T-helper 2 cell treated with Interferon-gamma antibody and Interleukin-4, amounts not matched to agents 5 μg/mL and 100 μg/mL, for 36 hours (primary cell): ENCODE measurements at regions not wholly inside any gene's neighbourhood (a gene's known extent, or its start where the extent isn't known, plus 50 kb on each side); places are given as distances from the start of the nearest gene placed in this dataset.

Experiments
- DNase-seq: peaks from one replicate; pipeline ENCODE4 v3.0.0; 2021; ENCODE audit warnings: low spot score
- H3K27ac Mint-ChIP-seq: one replicate; pipeline ENCODE4 v1.8.0; 2021; ENCODE audit warnings: mild to moderate bottlenecking, mixed read lengths
- H3K27me3 Mint-ChIP-seq: one replicate; pipeline ENCODE4 v1.8.0; 2021; ENCODE audit warnings: low read depth, mixed read lengths
- H3K36me3 Mint-ChIP-seq: one replicate; pipeline ENCODE4 v1.8.0; 2021; ENCODE audit warnings: low read depth, mixed read lengths
- H3K4me1 Mint-ChIP-seq: one replicate; pipeline ENCODE4 v1.8.0; 2021; ENCODE audit warnings: low read depth, mixed read lengths
- H3K4me3 Mint-ChIP-seq: one replicate; pipeline ENCODE4 v1.8.0; 2022; ENCODE audit warnings: mild to moderate bottlenecking, moderate library complexity, mixed read lengths
- H3K9me3 Mint-ChIP-seq: one replicate; pipeline ENCODE4 v1.8.0; 2021; ENCODE audit warnings: mixed read lengths

DNA sequence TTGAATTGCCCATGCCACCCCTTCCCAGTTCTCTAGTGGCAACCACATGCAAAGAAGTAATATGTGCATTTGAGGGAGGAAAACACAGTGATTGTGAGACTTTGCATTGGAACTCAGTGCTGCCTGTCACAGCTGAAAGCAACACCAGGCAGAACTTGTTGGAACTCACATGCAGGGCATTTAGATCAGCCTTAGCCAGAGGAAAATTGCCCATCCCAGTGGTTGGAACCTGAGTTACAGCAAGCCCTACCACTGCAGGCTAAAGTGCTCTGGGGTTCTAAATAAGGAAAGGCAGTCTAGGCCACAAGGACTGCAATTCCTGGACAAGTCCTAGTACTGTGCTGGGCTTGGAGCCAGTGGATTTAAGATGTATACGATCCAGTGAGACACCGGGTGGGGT lies 245.3 kb upstream of the UFL1 start:
- Mint-ChIP-seq H3K4me1 (no peaks in the 10 kb centered on the region), H3K9me3 (peaks cover 8% of the 10 kb centered on the region), H3K36me3 (no peaks in the 10 kb centered on the region), H3K27me3 (no peaks in the 10 kb centered on the region), H3K4me3 (no peak overlapping the region), H3K27ac (no peak overlapping the region)
- DNase-seq: no peak

DNA sequence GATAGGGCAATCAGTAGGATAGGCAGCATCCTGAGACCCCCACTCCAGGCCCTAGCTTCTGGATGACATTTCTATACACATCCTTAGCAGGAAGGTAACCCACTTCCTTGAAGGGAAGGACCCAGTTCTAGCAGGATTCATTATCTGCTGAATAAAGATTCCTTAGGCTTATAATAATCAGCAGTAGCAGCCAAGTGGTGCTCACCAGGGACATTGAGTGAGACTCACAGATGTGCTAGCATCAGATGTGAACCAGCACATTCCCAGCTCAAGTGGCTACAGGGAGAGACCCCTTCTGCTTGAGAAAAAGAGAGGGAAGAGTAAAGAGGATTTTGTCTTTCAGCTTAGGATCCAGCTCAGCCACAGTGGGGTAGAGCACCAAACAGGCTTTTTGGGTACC lies 244.8 kb upstream of the UFL1 start:
- no peaks in the 10 kb centered on the region for H3K36me3 Mint-ChIP-seq
- H3K4me1 Mint-ChIP-seq: no peaks in the 10 kb centered on the region
- H3K27ac Mint-ChIP-seq: no peak overlapping the region
- H3K4me3 Mint-ChIP-seq: no peak overlapping the region
- H3K9me3 Mint-ChIP-seq: peaks cover 7% of the 10 kb centered on the region
- H3K27me3 Mint-ChIP-seq: no peaks in the 10 kb centered on the region
- no peak for DNase-seq

DNA sequence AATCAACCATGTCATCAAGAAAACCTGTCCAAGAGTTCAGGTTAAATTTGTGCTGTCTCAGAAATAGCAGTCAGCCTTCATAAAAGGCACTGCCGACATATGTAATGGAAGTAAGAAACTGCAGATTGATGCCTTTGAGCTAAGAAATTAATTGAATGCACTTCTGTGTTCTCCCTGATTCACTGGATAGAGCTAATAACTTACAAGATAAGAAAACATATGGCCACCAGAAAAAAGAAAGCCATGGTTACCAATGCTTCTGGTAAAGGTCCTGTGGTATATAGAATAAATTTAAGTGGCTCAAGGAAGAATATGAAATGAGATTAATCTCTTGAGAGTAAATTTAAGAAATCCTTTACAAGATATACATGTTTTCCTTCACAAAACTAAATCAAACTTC lies 242.5 kb upstream of the UFL1 start:
- Mint-ChIP-seq H3K36me3 (no peaks in the 10 kb centered on the region), H3K4me1 (no peaks in the 10 kb centered on the region), H3K4me3 (no peak overlapping the region), H3K27ac (no peak overlapping the region), H3K9me3 (no peaks in the 10 kb centered on the region), H3K27me3 (no peaks in the 10 kb centered on the region)
- no peak for DNase-seq

DNA sequence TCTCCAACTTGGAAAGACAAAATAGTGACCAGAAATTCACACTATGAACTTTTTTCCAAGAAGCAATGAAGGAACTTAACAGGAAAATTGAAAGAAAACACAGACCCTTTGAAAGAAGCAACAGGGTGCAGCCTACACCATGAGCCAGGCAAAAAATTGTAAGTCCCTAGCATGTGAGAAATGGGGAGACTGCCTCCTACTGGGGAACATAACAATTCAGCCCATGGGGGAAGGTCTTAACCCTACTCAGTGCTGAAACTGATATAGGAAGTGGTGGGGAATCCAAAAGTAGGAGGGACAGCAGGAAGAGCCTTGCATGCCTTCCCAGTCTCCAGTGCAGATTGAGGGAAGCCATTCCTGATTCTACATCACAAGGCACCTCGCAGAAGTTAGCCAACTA lies 235.1 kb upstream of the UFL1 start:
- no peaks in the 10 kb centered on the region for H3K27me3 Mint-ChIP-seq
- H3K27ac Mint-ChIP-seq: no peak overlapping the region
- H3K9me3 Mint-ChIP-seq: no peaks in the 10 kb centered on the region
- no peak for DNase-seq
- no peaks in the 10 kb centered on the region for H3K4me1 Mint-ChIP-seq
- no peaks in the 10 kb centered on the region for H3K36me3 Mint-ChIP-seq
- no peak overlapping the region for H3K4me3 Mint-ChIP-seq

DNA sequence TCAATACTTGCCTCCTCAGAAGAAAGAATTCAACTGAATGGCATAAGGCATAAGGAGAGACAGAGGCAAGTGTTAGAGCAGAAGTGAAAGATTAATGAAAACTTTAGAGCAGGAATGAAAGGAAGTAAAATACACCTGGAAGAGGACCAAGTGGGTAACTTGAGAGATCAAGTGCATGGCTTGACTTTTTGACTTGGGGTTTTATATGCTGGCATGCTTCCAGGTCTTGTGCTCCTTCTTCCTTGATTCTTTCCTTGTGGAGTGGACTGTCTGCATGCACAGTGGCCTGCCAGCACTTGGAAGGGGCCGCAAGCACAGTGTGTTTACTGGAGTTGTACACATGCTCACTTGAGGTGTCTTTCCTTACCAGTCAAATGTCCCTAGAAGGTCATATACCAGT lies 222.1 kb upstream of the UFL1 start:
- Mint-ChIP-seq H3K36me3 (no peaks in the 10 kb centered on the region), H3K27ac (no peak overlapping the region), H3K4me3 (no peak overlapping the region), H3K9me3 (no peaks in the 10 kb centered on the region), H3K27me3 (peaks cover 5% of the 10 kb centered on the region), H3K4me1 (no peaks in the 10 kb centered on the region)
- no peak for DNase-seq

DNA sequence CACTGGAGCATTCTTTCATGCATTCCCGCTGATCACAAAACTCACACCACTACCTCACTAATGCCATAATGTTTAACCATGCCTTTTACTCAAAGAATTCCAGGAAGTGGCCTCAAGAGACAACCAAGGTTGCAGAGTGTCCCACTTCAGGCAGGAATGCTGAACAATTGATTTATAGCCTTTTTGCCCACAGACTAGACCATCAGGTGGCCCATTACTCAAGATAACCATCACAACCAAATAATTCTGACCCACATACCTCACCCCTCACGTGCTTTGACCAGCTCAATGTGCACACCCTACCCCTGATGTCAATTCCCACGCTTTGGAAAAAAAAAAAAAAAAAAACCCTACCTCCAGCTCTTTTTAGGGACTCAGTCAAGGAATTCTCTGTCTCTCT lies 220.6 kb upstream of the UFL1 start:
- H3K36me3 Mint-ChIP-seq: no peaks in the 10 kb centered on the region

DNA sequence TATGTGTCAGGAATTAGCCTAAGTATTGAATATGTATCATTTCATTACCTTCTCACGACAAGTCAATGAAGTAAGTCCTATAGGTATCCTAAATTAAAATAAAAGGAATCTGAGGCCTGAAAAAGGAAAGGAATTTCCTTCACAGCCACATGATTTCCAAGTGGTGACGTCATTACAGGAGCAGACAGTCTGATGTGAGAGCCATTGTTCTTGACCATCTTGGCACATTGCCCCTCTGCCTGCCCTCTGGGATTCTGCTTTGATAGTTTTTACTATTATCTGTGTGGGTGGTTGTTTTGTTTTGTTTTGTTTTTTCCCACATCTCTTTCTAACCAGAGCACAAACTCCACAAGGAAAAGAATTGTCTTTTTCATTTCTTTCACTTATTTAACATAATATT lies 219.8 kb upstream of the UFL1 start:
- H3K9me3 Mint-ChIP-seq: no peaks in the 10 kb centered on the region
- peaks cover 2% of the 10 kb centered on the region for H3K4me1 Mint-ChIP-seq
- no peak overlapping the region for H3K4me3 Mint-ChIP-seq
- no peak overlapping the region for H3K27ac Mint-ChIP-seq
- peaks cover 5% of the 10 kb centered on the region for H3K27me3 Mint-ChIP-seq
- no peaks in the 10 kb centered on the region for H3K36me3 Mint-ChIP-seq
- no peak for DNase-seq

More for the DNA sequence above, 220.6 kb upstream of the UFL1 start:
- H3K9me3 Mint-ChIP-seq: no peaks in the 10 kb centered on the region
- peaks cover 5% of the 10 kb centered on the region for H3K27me3 Mint-ChIP-seq
- H3K27ac Mint-ChIP-seq: no peak overlapping the region
- peaks cover 2% of the 10 kb centered on the region for H3K4me1 Mint-ChIP-seq
- no peak overlapping the region for H3K4me3 Mint-ChIP-seq
- no peak for DNase-seq

DNA sequence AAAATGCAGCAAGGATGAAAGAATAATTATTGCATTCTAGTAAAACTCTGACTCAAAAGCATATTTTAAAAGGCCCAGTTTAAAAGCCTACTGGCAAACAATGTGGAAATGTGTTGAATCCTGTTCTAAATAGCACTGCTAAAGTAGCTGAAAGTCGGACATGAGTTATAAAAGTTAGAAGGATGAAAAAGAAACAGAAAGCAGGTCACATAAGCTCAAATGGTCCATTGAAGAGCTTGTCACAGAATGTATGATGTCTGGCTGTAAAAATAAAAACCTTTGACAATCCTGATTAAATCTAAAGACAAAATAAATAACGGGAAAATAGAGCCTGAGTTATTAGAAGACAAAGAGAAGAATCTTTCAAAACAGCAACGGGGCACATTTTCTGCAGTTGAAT lies 218.6 kb upstream of the UFL1 start:
- Mint-ChIP-seq H3K9me3 (no peaks in the 10 kb centered on the region), H3K27me3 (peaks cover 5% of the 10 kb centered on the region), H3K4me1 (peaks cover 2% of the 10 kb centered on the region), H3K36me3 (no peaks in the 10 kb centered on the region), H3K4me3 (no peak overlapping the region), H3K27ac (no peak overlapping the region)
- DNase-seq: no peak

DNA sequence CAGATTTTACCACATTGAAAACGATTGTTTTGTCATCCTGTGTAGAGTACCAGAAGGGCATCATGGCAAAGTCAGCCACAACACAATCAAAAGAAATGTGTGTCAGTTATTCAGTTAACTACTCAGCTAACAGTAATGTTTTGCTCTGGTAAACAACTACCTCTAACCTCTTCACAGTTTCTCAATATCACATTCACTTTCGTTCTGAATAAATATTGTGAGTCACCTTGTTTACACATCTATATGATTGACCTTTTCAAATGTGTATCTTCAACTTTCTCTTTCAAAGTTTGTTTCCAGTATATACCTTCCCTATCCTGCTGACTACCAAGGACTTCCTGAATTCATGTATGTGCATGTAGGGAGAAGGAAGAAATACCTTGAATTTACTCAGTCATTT lies 216.6 kb upstream of the UFL1 start:
- Mint-ChIP-seq H3K4me1 (peaks cover 2% of the 10 kb centered on the region), H3K9me3 (no peaks in the 10 kb centered on the region), H3K4me3 (no peak overlapping the region), H3K27me3 (peaks cover 5% of the 10 kb centered on the region), H3K27ac (no peak overlapping the region), H3K36me3 (no peaks in the 10 kb centered on the region)
- no peak for DNase-seq

DNA sequence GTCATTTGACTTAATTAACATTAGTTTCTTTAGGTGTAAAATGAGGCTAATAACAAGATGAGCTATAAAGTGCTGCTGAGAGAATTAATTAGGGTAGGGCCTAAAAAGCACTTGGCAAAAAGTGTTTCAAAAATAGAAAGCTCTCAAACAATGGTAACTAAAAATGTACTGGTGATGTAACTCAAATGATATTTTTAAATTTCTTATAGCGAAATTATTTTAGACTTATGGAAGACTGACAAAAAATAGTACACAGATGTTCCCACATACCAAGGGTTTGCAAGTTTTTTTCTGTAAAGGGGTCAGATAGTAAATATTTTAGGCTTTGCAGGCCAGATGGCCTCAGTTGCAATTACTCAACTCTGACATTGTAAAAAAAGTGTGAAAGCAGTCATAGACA lies 190.7 kb upstream of the UFL1 start:
- Mint-ChIP-seq H3K4me3 (no peak overlapping the region), H3K27ac (no peak overlapping the region), H3K36me3 (no peaks in the 10 kb centered on the region), H3K27me3 (no peaks in the 10 kb centered on the region), H3K4me1 (no peaks in the 10 kb centered on the region), H3K9me3 (no peaks in the 10 kb centered on the region)
- DNase-seq: no peak

DNA sequence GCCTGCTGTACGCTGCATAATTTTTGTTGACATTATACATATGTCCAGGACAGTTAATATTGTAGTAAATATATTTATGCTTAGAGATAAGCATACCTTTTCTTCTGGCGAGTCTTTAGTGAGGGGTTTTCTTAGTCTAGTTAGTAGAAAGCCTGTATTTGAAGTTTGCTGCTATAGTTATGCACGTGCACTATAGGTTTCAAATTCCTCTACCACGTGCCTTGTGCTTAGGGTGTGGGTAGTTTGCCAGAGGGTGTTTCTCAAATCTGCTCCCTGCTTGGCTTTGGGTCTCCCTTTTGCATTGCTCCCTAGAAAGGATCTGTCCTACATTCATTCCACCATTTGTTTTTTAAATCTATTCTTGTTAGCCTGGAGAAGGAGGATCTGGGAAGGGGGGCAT lies 181.4 kb upstream of the UFL1 start:
- Mint-ChIP-seq H3K4me1 (no peaks in the 10 kb centered on the region), H3K4me3 (no peak overlapping the region), H3K27ac (no peak overlapping the region), H3K9me3 (no peaks in the 10 kb centered on the region), H3K36me3 (no peaks in the 10 kb centered on the region), H3K27me3 (no peaks in the 10 kb centered on the region)
- no peak for DNase-seq

DNA sequence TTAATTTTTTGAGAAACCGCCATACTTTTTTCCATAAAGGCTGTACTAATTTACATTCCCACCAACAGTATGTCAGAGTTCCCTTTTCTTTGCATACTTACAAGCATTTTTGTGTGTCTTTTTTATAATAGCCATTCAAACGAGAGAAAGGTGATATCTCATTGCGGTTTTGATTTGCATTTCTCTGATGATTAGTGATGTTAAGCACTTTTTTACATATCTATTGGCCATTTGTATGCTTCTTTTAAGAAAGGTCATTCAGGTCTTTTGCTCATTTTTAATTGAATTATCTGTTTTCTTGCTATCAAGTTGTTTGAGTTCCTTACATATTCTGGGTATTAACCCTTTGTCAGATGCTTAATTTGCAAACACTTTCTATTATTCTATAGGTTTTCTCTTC lies 176.1 kb upstream of the UFL1 start:
- Mint-ChIP-seq H3K36me3 (no peaks in the 10 kb centered on the region), H3K4me3 (no peak overlapping the region), H3K9me3 (no peaks in the 10 kb centered on the region), H3K27ac (no peak overlapping the region), H3K27me3 (no peaks in the 10 kb centered on the region), H3K4me1 (no peaks in the 10 kb centered on the region)
- DNase-seq: no peak

DNA sequence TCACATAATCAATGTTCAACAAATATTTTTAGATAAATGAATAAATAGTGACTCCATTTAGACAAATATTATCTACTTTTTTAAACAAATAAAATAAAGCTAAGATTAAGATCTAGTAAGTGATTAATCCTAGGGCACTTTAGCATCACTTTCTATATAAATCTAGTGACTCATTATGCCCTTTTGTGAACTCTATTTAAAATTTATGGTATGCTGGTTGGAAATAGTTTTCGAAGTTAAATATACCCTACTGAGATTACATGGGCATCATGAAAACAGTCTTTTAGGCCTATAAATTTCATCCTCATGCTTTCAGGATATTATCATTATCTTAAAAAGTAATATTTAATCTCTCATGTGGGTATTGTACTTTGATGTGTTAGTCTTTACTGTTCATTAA lies 140.4 kb upstream of the UFL1 start:
- H3K36me3 Mint-ChIP-seq: no peaks in the 10 kb centered on the region
- no peaks in the 10 kb centered on the region for H3K4me1 Mint-ChIP-seq
- H3K27ac Mint-ChIP-seq: no peak overlapping the region

DNA sequence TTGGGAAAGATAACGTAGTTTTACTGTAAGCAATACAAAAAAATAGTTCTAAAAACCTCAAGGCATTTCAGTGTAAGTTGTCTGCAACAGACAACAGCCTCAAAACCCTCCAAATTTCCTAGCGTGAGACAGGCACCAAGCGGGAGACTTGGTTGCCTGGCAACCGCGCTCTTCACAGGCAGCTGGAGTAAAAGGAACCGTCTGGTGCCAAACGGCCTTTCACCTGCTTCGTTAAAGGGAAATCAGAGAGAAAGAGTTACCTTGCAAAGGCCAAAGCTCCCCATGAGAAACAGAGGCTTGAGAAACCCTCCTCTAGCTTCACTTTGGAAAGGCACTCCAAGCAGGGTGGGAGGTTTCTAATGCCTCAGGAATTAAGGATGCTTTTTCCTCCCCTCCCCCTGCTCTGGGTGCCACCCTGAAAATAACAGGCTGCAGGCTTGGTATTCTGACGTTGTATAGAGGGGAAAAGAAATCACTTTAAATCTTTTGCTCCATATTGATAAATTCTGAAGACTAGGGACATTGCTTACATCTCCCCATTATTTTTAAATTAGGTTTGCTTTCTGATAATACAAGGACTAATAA lies 129.7 kb upstream of the UFL1 start:
- Mint-ChIP-seq H3K4me3 (no peak overlapping the region), H3K27ac (no peak overlapping the region), H3K36me3 (no peaks in the 10 kb centered on the region), H3K27me3 (peaks cover 2% of the 10 kb centered on the region), H3K4me1 (peaks cover 2% of the 10 kb centered on the region), H3K9me3 (no peaks in the 10 kb centered on the region)
- DNase-seq: peak; percentile 4

More for the DNA sequence above, 140.4 kb upstream of the UFL1 start:
- no peak overlapping the region for H3K4me3 Mint-ChIP-seq
- no peak for DNase-seq
- H3K27me3 Mint-ChIP-seq: no peaks in the 10 kb centered on the region
- no peaks in the 10 kb centered on the region for H3K9me3 Mint-ChIP-seq

DNA sequence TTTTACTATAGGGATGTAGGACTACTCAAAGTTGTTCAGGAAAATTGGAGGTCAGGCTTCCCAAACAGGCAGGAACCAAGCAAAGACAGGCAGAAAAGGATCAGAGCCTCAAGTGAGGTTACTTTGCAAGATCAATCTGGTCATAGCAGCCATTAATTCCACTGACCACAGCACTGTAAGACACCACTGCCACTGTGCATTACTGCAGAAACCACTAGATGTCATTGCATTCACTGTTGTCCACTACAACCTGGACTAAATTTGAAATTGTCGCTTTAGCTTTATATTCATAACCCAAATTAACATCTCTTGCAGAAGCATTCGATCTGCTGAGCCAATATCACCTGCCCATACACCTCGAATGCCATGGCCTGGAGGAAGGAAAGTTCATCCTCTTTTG lies 126.9 kb upstream of the UFL1 start:
- no peaks in the 10 kb centered on the region for H3K9me3 Mint-ChIP-seq
- no peak overlapping the region for H3K27ac Mint-ChIP-seq
- no peak for DNase-seq
- H3K36me3 Mint-ChIP-seq: no peaks in the 10 kb centered on the region
- peaks cover 2% of the 10 kb centered on the region for H3K27me3 Mint-ChIP-seq
- peaks cover 2% of the 10 kb centered on the region for H3K4me1 Mint-ChIP-seq
- H3K4me3 Mint-ChIP-seq: no peak overlapping the region
